Activated naive CD8-positive, alpha-beta T cell treated with anti-CD3 and anti-CD28 coated beads for 36 hours (primary cell): ENCODE measurements at regions not wholly inside any gene's neighbourhood (a gene's known extent, or its start where the extent isn't known, plus 50 kb on each side); places are given as distances from the start of the nearest gene placed in this dataset.
"Not testable (repeated sequence)": the region's sequence is repeated elsewhere in the genome, so short reads cannot be mapped to it uniquely, and the experiment has no call there.

ENCODE experiments used
- DNase-seq: peaks from one replicate; pipeline ENCODE4 v3.0.0; 2021
- H3K27ac Mint-ChIP-seq: one replicate; pipeline ENCODE4 v1.8.0; 2022; ENCODE audit warnings: mild to moderate bottlenecking, moderate library complexity, mixed read lengths
- H3K27me3 Mint-ChIP-seq: one replicate; pipeline ENCODE4 v1.8.0; 2022; ENCODE audit warnings: mild to moderate bottlenecking, mixed read lengths
- H3K36me3 Mint-ChIP-seq: one replicate; pipeline ENCODE4 v1.8.0; 2021; ENCODE audit warnings: mild to moderate bottlenecking, mixed read lengths
- H3K4me1 Mint-ChIP-seq: one replicate; pipeline ENCODE4 v1.8.0; 2021; ENCODE audit warnings: mixed read lengths
- H3K4me3 Mint-ChIP-seq: one replicate; pipeline ENCODE4 v1.8.0; 2022; ENCODE audit warnings: mild to moderate bottlenecking, moderate library complexity, mixed read lengths
- H3K9me3 Mint-ChIP-seq: one replicate; pipeline ENCODE4 v1.8.0; 2022; ENCODE audit warnings: mixed read lengths

DNA sequence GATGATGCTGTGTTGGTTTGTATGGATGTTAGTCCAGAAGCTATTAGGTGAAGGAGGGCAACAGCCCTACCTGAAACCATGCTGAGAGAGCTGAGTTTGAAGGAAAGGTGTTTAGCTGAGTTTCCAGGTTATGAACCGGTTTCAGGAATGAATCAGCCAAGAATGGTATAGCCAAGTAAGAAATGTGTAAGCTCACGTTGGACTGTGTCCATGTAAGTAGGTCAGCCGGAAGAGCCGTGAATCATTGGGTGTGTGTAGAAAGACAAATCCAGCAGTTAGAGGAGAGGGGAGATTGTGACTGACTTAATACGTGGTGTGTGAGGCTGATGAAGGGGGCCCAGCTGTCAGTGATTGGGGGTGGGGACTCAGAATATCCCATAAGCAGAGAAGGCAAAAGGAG is 77.2 kb upstream of the SPIN4 start:
- no peaks in the 10 kb centered on the region for H3K4me1 Mint-ChIP-seq
- peaks cover 16% of the 10 kb centered on the region for H3K36me3 Mint-ChIP-seq
- H3K4me3 Mint-ChIP-seq, result no peak overlapping the region
- no peak overlapping the region for H3K27ac Mint-ChIP-seq
- no peak for DNase-seq
- peaks cover 6% of the 10 kb centered on the region for H3K9me3 Mint-ChIP-seq
- H3K27me3 Mint-ChIP-seq, result no peaks in the 10 kb centered on the region

DNA sequence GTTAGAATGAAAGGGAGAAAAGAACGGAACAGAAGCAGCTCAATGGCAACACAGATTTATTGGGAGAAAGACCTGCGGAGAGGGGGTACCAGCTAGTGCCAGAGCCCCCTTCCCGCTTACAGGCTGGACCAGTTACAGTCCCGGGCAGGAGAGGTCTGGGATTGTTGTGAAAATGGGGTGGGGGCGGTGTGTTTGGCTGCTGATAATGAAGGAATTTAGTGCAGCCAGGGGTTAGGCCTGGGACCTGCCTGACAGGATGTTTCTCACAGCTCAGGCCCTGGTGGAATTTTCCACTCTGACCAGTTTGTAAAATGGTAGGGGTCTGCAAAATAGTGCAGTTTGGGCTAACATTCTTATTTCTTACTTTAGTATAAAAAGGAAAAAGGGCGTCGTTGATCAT is 75.4 kb upstream of the SPIN4 start:
- H3K9me3 Mint-ChIP-seq, result peaks cover 5% of the 10 kb centered on the region
- no peaks in the 10 kb centered on the region for H3K4me1 Mint-ChIP-seq
- DNase-seq, result no peak
- peaks cover 17% of the 10 kb centered on the region for H3K36me3 Mint-ChIP-seq
- no peaks in the 10 kb centered on the region for H3K27me3 Mint-ChIP-seq
- no peak overlapping the region for H3K4me3 Mint-ChIP-seq
- no peak overlapping the region for H3K27ac Mint-ChIP-seq

DNA sequence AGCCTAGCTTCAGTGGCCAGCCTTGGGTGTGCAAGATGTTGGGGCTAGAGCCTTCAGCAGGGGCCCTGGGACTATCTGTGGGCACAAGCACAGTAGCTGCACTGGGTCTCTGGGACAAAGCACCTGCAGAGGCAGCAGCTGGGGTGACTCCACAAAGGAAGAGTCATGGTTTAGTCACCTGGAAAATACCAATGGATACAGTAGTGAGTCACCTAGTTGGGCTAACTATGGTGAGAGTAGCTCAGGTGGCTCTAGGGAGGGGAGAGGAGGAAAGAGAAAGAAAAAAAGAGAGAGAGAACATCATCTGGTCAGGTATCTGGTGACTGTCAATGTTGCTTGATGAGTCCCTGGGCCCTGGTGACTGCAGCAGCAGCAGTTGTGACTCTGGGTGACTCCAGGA is 72.9 kb upstream of the SPIN4 start:
- DNase-seq, result no peak
- Mint-ChIP-seq H3K4me3 (no peak overlapping the region), H3K9me3 (peaks cover 7% of the 10 kb centered on the region), H3K4me1 (no peaks in the 10 kb centered on the region), H3K27me3 (no peaks in the 10 kb centered on the region), H3K36me3 (peaks cover 17% of the 10 kb centered on the region), H3K27ac (no peak overlapping the region)

DNA sequence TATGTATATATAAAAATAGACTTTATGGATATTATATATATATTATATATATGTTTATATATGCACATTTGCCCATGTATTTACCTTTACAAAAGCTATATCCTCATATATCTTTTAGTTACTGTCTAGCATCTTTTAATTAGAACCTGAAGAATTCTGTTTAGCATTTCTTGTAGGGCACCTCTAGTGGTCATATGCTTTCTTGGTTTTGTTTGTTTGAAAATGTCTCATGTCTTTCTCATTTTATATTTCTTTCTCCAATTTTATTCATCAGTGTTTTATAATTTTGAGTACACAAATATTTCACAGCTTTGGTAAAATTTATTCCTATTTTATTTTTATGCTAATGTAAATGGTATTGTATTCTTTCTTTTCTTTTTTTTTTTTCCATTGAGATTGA is 70.3 kb upstream of the SPIN4 start:
- H3K36me3 Mint-ChIP-seq, result peaks cover 17% of the 10 kb centered on the region
- DNase-seq, result no peak
- H3K27me3 Mint-ChIP-seq, result no peaks in the 10 kb centered on the region
- no peak overlapping the region for H3K27ac Mint-ChIP-seq
- peaks cover 19% of the 10 kb centered on the region for H3K9me3 Mint-ChIP-seq
- no peak overlapping the region for H3K4me3 Mint-ChIP-seq
- H3K4me1 Mint-ChIP-seq, result no peaks in the 10 kb centered on the region

DNA sequence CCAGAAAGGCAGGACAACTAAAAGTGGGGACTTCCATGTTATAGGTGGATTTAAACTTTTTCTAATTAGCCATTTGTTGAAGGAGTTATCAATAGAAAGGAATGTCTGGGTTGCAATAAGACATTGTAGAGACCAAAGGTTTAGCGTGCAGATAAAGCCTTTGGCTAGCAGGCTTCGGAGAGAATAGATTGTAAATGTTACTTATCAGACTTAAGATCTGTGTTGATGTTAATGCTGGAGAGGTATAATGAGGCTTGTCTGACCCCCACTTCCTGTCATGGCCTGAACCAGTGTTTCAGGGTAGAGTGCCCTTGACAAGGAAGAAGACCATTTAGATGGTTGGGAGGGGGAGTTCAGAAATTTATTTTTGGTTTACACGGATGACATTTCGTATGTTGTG is 67.1 kb upstream of the SPIN4 start:
- H3K4me1 Mint-ChIP-seq, result no peaks in the 10 kb centered on the region
- no peaks in the 10 kb centered on the region for H3K36me3 Mint-ChIP-seq
- no peak overlapping the region for H3K4me3 Mint-ChIP-seq
- no peak overlapping the region for H3K27ac Mint-ChIP-seq
- H3K27me3 Mint-ChIP-seq, result no peaks in the 10 kb centered on the region
- no peak for DNase-seq
- peaks cover 13% of the 10 kb centered on the region for H3K9me3 Mint-ChIP-seq

DNA sequence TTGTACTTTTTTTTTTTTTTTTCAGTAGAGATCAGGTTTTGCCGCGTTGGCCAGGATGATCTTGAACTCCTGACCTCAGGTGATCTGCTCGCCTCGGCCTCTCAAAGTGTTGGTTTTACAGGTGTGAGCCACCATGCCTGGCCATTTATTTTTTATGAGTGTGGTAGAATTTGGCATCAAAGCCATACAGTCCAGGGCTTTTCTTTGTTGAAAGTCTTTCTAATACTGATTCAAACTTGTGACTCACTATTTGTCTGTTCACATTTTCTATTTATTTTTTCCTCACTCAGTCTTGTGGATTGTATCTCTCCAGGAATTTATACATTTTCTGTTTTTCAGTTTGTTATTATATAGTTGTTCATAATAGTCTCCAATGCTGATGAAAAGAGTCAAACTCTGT is 66.5 kb upstream of the SPIN4 start:
- Mint-ChIP-seq H3K4me1 (no peaks in the 10 kb centered on the region), H3K36me3 (no peaks in the 10 kb centered on the region), H3K27me3 (no peaks in the 10 kb centered on the region), H3K4me3 (no peak overlapping the region), H3K9me3 (peaks cover 17% of the 10 kb centered on the region), H3K27ac (no peak overlapping the region)
- DNase-seq, result no peak

DNA sequence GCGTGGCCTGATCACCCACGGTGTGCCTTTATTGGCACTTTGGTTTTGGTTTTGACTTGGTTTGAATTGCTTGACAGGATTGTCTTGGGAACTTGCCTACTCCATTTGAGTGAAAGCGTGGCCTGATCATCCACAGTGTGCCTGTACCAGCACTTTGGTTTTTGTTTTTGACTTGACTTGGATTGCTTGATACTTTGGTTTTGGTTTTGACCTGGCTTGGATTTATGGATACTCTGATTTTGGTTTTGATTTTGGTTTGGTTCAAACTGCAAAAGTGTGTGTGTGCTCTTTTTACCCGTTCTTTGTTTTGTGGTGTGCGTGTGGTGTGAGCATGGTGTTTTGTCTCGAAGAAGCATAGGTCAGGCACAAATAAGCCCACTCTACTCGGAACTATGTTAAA is 58.8 kb upstream of the SPIN4 start:
- not testable (repeated sequence) for H3K27ac Mint-ChIP-seq, H3K9me3 Mint-ChIP-seq, H3K4me1 Mint-ChIP-seq, H3K4me3 Mint-ChIP-seq, DNase-seq, H3K36me3 Mint-ChIP-seq, H3K27me3 Mint-ChIP-seq

DNA sequence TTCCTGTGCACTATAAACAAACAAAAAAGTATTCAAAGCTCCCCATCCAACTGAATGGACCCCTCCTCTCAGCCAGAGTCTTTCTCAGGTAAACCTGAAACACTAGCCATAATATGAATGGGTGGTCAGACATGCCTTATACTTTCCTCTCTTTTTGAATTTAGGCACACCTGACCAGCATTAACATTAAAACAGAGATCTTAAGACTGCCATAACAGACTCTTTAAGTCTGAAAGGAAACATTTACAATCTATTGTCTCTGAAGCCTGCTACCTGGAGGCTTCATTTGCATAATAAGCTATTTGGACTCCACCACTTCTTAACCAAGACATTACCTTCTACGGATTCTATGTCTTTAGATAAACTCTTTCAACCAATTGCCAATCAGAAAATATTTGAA is 56.9 kb upstream of the SPIN4 start:
- no peak for DNase-seq
- Mint-ChIP-seq H3K9me3 (peaks cover 6% of the 10 kb centered on the region), H3K4me1 (no peaks in the 10 kb centered on the region)

DNA sequence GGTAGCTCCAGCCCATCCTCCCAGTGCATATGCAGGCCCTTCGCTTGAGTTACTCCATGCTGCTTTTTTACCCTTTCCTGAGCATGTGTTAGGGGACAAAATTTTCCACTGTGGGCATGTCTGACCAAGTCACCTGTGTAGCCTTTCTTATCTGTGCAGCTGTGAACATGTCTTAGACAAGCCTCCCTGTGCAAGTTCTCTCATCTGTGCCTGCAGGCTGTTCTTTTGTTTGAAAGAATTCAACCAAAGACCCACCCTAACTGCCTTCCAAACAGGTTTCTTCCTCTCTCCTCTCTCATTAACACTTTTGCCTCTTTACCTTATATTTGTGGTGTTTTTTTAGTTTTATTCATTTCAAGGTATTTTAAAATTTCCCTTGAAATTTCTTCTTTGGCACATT is 53.2 kb upstream of the SPIN4 start:
- Mint-ChIP-seq H3K27ac (no peak overlapping the region), H3K36me3 (peaks cover 1% of the 10 kb centered on the region), H3K4me3 (no peak overlapping the region), H3K27me3 (no peaks in the 10 kb centered on the region), H3K9me3 (peaks cover 1% of the 10 kb centered on the region), H3K4me1 (no peaks in the 10 kb centered on the region)
- DNase-seq, result no peak

More for the DNA sequence above, 56.9 kb upstream of the SPIN4 start:
- Mint-ChIP-seq H3K27me3 (no peaks in the 10 kb centered on the region), H3K4me3 (no peak overlapping the region), H3K36me3 (peaks cover 1% of the 10 kb centered on the region), H3K27ac (no peak overlapping the region)

DNA sequence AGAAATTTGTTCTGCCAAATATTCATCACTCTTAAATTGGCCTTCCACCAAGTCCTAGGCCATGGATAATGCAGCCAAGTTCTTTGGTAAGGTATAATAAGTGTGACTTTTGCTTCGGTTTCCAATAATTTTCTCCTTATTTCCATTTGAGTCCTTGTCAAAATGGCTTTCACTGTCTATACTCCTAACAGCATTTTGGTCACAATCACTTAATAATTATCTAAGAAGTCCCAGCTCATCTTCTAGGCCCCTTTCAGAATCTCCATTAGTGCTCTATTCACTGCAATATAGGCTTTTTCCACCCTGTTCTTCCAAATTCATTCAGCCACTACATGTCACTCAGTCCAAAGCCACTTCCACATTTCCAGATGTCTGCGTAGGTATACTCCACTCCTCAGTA is 51.0 kb upstream of the SPIN4 start:
- Mint-ChIP-seq H3K9me3 (peaks cover 1% of the 10 kb centered on the region), H3K36me3 (peaks cover 1% of the 10 kb centered on the region), H3K27ac (no peak overlapping the region), H3K4me1 (no peaks in the 10 kb centered on the region), H3K4me3 (no peak overlapping the region), H3K27me3 (no peaks in the 10 kb centered on the region)
- no peak for DNase-seq
